HG03575 (cell line): ENCODE measurements at regions not wholly inside any gene's neighbourhood (a gene's known extent, or its start where the extent isn't known, plus 50 kb on each side); places are given as distances from the start of the nearest gene placed in this dataset.
"Not testable (repeated sequence)": the region's sequence is repeated elsewhere in the genome, so short reads cannot be mapped to it uniquely, and the experiment has no call there.

ENCODE experiments used
- ATAC-seq: cut with Tn5 transposase; IDR thresholded peaks from one replicate; pipeline ENCODE4 v1.9.1; 2021; ENCODE audit not compliant: unreplicated experiment, insufficient number of reproducible peaks, low FRiP score; ENCODE audit errors: extremely low read depth

- no peak for ATAC-seq
These were observed 831.4 kb upstream of the SLC35B3 start for GRCh38 chr6:9266741-9267140.

GRCh38 chr6:9257215-9257614 lies 821.9 kb upstream of the SLC35B3 start:
- no peak for ATAC-seq

- ATAC-seq = no peak
These were observed 818.9 kb upstream of the SLC35B3 start for GRCh38 chr6:9254251-9254650.

- ATAC-seq = no peak
These were observed 817.5 kb upstream of the SLC35B3 start for GRCh38 chr6:9252799-9253198.

GRCh38 chr6:9250852-9251251 lies 815.5 kb upstream of the SLC35B3 start:
- ATAC-seq = no peak

DNA sequence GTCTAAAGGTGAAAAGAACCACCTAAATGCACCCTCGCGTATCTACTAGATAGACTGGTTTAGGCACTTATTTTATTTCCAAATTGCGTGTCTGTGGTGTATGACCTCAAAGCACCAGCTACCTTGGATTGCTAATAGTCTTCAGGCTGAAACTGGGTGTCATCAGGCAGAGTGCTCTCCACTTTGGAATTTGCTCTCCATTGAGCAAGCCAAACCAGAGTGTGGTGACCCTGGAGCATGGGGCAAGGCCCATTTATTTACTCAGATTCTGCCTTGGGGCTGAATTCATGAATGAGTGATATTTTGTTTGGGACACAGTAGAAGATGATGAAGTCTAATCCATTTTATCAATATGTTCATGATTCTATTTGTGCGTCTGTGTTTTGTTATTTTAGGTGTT lies 812.8 kb upstream of the SLC35B3 start:
- ATAC-seq = no peak

- no peak for ATAC-seq
These were observed 805.5 kb upstream of the SLC35B3 start for GRCh38 chr6:9240861-9241260.

- no peak for ATAC-seq
These were observed 801.1 kb upstream of the SLC35B3 start for GRCh38 chr6:9236443-9236842.

DNA sequence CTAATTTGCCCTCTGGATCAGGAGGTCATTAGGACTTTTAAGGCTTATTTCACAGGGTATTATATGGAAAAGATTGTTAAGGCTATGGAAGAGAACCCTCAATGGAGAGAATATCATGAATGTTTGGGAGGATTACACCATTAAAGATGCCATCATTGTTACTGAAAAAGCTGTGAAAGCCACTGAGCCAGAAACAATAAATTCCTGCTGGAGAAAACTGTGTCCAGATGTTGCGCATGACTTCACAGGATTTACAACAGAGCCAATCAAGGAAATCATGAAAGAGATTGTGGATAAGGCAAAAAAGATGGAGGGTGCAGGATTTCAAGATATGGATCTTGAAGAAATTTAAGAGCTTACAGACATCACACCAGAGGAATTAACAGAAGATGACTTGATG lies 798.3 kb upstream of the SLC35B3 start:
- ATAC-seq = no peak

DNA sequence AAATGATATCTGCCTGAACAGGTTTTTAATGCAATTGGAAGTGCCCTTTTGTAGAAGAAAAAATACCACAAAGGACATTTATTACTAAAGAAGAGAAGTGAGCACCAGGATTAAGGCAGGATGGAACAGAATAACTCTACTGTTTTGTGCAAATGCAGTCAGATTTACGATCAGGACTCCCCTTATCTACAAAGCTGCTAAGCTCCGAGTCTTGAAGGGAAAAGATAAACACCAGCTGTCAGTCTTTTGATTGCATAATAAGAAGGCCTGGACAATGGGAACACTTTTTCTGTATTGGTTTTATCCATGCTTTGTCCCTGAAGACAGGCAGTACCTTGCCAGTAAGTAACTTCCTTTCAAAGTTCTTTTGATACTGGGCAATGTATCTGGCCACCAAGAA lies 797.9 kb upstream of the SLC35B3 start:
- no peak for ATAC-seq

DNA sequence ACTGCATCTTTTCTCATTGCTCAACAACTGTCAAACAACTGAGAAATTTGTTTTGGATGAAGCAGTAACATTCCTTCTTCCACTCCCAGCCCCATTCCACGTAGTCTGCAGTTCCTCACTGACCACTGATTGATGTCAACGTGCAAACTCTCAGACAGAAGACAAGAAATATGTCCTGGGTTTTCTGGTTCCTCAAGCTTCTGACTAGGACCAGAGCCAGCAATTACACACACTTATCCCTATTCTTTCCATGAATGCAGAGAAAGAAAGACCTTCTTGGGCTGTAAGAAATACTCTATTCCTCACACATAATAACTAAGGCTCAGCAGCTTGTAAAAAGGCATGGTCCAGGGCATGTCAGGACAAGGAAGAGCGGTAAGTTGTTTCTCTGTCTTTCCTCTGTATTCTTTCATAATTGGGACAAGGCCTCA lies 790.1 kb upstream of the SLC35B3 start:
- ATAC-seq = no peak

- ATAC-seq = no peak
These were observed 789.2 kb upstream of the SLC35B3 start for GRCh38 chr6:9224539-9224938.

DNA sequence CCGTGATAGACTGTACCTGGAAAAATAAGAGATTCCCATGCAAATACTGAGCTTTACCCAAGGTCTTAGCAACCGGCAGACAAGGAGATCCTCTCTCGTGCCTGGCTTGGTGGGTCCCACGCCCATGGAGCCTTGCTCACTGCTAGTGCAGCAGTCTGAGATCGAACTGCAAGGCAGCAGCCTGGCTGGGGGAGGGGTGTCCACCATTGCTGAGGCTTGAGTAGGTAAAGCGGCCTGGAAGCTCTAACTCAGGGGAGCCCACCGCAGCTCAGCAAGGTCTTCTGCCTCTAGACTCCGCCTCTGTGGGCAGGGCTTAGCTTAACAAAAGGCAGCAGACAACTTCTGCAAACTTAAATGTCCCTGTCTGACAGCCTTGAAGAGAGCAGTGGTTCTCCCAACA lies 778.4 kb upstream of the SLC35B3 start:
- not testable (repeated sequence) for ATAC-seq

- no peak for ATAC-seq
These were observed 773.6 kb upstream of the SLC35B3 start for GRCh38 chr6:9208966-9209365.

GRCh38 chr6:9205645-9206044 lies 770.3 kb upstream of the SLC35B3 start:
- ATAC-seq = no peak

GRCh38 chr6:9204171-9204570 lies 768.8 kb upstream of the SLC35B3 start:
- no peak for ATAC-seq

DNA sequence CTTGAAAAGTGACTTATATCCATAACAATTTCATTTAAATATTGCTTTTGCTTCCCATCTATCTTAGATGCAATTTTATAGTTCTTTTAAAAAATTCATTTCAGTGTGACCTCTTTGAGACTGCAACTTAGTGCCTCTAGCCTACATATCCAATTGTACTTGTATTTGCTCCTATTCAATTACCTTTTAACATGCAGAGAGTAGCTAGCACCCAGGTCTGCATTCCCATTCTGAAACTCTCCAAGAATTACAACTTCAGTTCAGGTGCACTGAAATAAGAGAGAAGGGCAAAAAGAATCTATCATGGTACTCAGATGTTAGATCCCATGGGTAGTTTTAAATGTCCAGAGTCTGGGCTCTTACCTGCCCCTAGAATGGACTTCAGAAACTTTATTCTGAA lies 765.4 kb upstream of the SLC35B3 start:
- ATAC-seq = no peak

- ATAC-seq = no peak
These were observed 762.4 kb upstream of the SLC35B3 start for GRCh38 chr6:9197726-9198125.

DNA sequence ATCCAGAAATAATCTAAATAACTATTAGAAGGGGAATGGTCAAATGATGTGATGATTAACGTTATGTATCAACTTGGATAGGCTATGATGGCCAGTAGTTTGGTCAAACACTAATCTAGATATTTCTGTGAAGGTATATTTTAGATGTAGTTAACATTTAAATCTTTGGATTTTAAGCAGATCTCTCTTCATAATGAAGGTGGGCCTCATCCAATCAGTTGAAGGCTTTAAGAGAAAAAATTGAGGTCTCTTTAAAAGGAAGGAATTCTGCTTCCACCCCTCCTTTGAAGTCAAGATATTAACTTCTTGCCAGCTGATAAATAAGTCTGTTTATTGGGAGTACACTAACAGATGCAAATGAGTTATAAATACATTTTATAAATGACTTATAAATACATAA lies 760.0 kb upstream of the SLC35B3 start:
- no peak for ATAC-seq

GRCh38 chr6:9192405-9192909 lies 757.1 kb upstream of the SLC35B3 start:
- no peak for ATAC-seq

DNA sequence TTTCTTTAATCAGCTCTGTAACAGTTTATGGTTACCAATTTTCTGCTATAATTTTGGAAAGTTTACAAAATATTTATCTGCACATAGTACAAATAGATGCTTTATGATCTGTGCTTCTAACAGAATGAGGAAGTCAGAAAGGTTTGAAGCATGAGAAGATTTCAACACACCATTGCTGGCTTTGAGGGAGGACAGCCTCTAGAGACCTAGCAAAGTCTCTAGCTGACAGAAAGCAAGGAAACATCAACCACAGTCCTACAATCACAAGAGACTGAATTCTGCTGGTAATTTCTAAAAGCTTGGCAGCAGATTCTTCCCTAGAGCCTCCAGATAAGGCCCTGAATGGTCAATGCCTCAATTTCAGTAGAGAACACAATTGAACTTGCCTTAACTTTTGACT lies 750.8 kb upstream of the SLC35B3 start:
- no peak for ATAC-seq

DNA sequence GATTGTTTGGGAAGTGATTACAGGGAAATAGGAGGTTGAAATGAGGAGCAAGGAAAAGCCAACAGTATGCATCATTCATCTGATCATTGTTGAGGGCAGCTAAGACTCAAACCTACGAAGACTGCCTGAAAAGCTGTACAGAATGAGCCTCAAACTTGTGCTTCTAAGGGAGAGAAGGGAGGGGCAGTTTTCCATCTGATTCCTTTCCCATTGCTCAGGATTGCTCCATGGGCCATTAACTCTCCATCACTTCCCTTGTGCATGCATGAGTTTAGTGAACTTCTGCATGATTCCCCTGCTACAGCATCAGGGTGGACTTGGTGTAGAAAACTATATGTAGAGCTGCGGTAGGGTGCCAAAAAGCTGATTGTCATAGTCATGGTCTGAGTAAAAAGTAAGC lies 742.7 kb upstream of the SLC35B3 start:
- no peak for ATAC-seq
